H9 (cell line): ENCODE measurements at regions not wholly inside any gene's neighbourhood (a gene's known extent, or its start where the extent isn't known, plus 50 kb on each side); places are given as distances from the start of the nearest gene placed in this dataset.

Experiments
- DNase-seq: peaks from one replicate; pipeline ENCODE4 v3.0.0-alpha.2; 2017
- H2AFZ ChIP-seq: one replicate; pipeline ENCODE4 v1.6.1; 2013; ENCODE audit warnings: mild to moderate bottlenecking, low read length, control low read depth, moderate library complexity
- H2AK5ac ChIP-seq: 2 replicates; pipeline ENCODE4 v1.6.1; 2013; ENCODE audit warnings: low read length, control low read depth, mixed read lengths; ENCODE audit not compliant: insufficient read length
- H2BK120ac ChIP-seq: one replicate; pipeline ENCODE4 v1.6.1; 2013; ENCODE audit warnings: low read depth, mild to moderate bottlenecking, low read length, control low read depth, inconsistent platforms; ENCODE audit not compliant: poor library complexity, severe bottlenecking
- H2BK12ac ChIP-seq: 2 replicates; pipeline ENCODE4 v1.6.1; 2013; ENCODE audit warnings: low read length, control low read depth, mixed read lengths, low read depth; ENCODE audit not compliant: insufficient read length
- H2BK15ac ChIP-seq: 2 replicates; pipeline ENCODE4 v1.6.1; 2013; ENCODE audit warnings: low read depth, low read length, control low read depth
- H2BK20ac ChIP-seq: one replicate; pipeline ENCODE4 v1.6.1; 2013; ENCODE audit warnings: low read depth, mild to moderate bottlenecking, low read length, control low read depth, inconsistent platforms; ENCODE audit not compliant: poor library complexity, severe bottlenecking
- H2BK5ac ChIP-seq: 2 replicates; pipeline ENCODE4 v1.6.1; 2013; ENCODE audit warnings: low read length, control low read depth, mixed read lengths; ENCODE audit not compliant: insufficient read length
- H3K14ac ChIP-seq: 2 replicates; pipeline ENCODE4 v1.6.1; 2013; ENCODE audit warnings: low read length, control low read depth; ENCODE audit not compliant: insufficient read depth
- H3K18ac ChIP-seq: 2 replicates; pipeline ENCODE4 v1.6.1; 2013; ENCODE audit warnings: low read depth, mild to moderate bottlenecking, mixed read lengths, low read length, control low read depth; ENCODE audit not compliant: insufficient read length
- H3K23ac ChIP-seq: 2 replicates; pipeline ENCODE4 v1.6.1; 2013; ENCODE audit warnings: low read length, control low read depth, mixed read lengths, low read depth; ENCODE audit not compliant: insufficient read length
- H3K23me2 ChIP-seq: 2 replicates; pipeline ENCODE4 v1.6.1; 2013; ENCODE audit warnings: low read depth, mild to moderate bottlenecking, mixed read lengths, low read length, control low read depth; ENCODE audit not compliant: insufficient read length, poor library complexity, severe bottlenecking
- H3K27ac ChIP-seq: 2 replicates; pipeline ENCODE4 v1.5.1; 2013; ENCODE audit warnings: low read length, control low read depth, mixed read lengths, low read depth; ENCODE audit not compliant: insufficient read length
- H3K27me3 ChIP-seq: 2 replicates; pipeline ENCODE4 v1.6.1; 2013; ENCODE audit warnings: low read length, control low read depth, inconsistent platforms; ENCODE audit not compliant: insufficient read depth
- H3K4ac ChIP-seq: 2 replicates; pipeline ENCODE4 v1.6.1; 2013; ENCODE audit warnings: low read depth, mild to moderate bottlenecking, control low read depth, inconsistent platforms, low read length, moderate library complexity
- H3K4me1 ChIP-seq: 2 replicates; pipeline ENCODE4 v1.6.1; 2013; ENCODE audit warnings: low read length, control low read depth, inconsistent platforms; ENCODE audit not compliant: insufficient read depth
- H3K4me2 ChIP-seq: 2 replicates; pipeline ENCODE4 v1.6.1; 2013; ENCODE audit warnings: low read length, control low read depth, mixed read lengths; ENCODE audit not compliant: insufficient read length, insufficient read depth
- H3K56ac ChIP-seq: 2 replicates; pipeline ENCODE4 v1.6.1; 2013; ENCODE audit warnings: low read depth, mild to moderate bottlenecking, mixed read lengths, low read length, control low read depth; ENCODE audit not compliant: insufficient read length
- H3K79me1 ChIP-seq: 2 replicates; pipeline ENCODE4 v1.6.1; 2013; ENCODE audit warnings: low read depth, mild to moderate bottlenecking, moderate library complexity, low read length, control low read depth, inconsistent platforms; ENCODE audit not compliant: insufficient read depth, poor library complexity, severe bottlenecking
- H3K79me2 ChIP-seq: 2 replicates; pipeline ENCODE4 v1.6.1; 2013; ENCODE audit warnings: low read length, control low read depth, inconsistent platforms; ENCODE audit not compliant: insufficient read depth
- H3K9ac ChIP-seq: 2 replicates; pipeline ENCODE4 v1.6.1; 2013; ENCODE audit warnings: low read length, control low read depth, mixed read lengths; ENCODE audit not compliant: insufficient read length; ENCODE audit errors: extremely low read depth
- H3K9me3 ChIP-seq: one replicate; pipeline ENCODE4 v1.6.1; 2013; ENCODE audit warnings: low read depth, low read length, inconsistent platforms; ENCODE audit not compliant: control insufficient read depth
- H3T11ph ChIP-seq: one replicate; pipeline ENCODE4 v1.6.1; 2013; ENCODE audit warnings: mild to moderate bottlenecking, low read length, control low read depth, inconsistent platforms
- H4K20me1 ChIP-seq: one replicate; pipeline ENCODE4 v1.6.1; 2013; ENCODE audit not compliant: control insufficient read depth, insufficient read length, insufficient read depth
- H4K5ac ChIP-seq: 2 replicates; pipeline ENCODE4 v1.6.1; 2013; ENCODE audit warnings: low read depth, mild to moderate bottlenecking, mixed read lengths, low read length, control low read depth; ENCODE audit not compliant: insufficient read length
- H4K8ac ChIP-seq: replicated peaks from 2 replicates; pipeline ENCODE4 v1.6.1; 2013; ENCODE audit warnings: low read length, control low read depth, mixed read lengths, low read depth; ENCODE audit not compliant: insufficient read length
- H4K91ac ChIP-seq: 2 replicates; pipeline ENCODE4 v1.6.1; 2013; ENCODE audit warnings: low read depth, mild to moderate bottlenecking, moderate library complexity, mixed read lengths, low read length, control low read depth; ENCODE audit not compliant: insufficient read length
- H3K27ac Mint-ChIP-seq, 3 experiments: 2 replicates in 2 of 3; 3 replicates in 1 of 3; pipeline ENCODE4 v1.8.0; 2020 to 2021; ENCODE audit warnings: mixed read lengths in 3 of 3, mild to moderate bottlenecking in 1 of 3, moderate library complexity in 1 of 3
- H3K27me3 Mint-ChIP-seq: 2 replicates; pipeline ENCODE4 v1.8.0; 2021; ENCODE audit warnings: low read depth, mild to moderate bottlenecking, moderate library complexity, mixed read lengths
- H3K36me3 Mint-ChIP-seq, 3 experiments: 2 replicates in 2 of 3; 3 replicates in 1 of 3; pipeline ENCODE4 v1.8.0; 2020 to 2021; ENCODE audit warnings: low read depth in 3 of 3, mixed read lengths in 3 of 3; ENCODE audit not compliant: insufficient read depth in 1 of 3
- H3K4me1 Mint-ChIP-seq, 2 experiments: 2 replicates each; pipeline ENCODE4 v1.8.0; 2020; ENCODE audit warnings: mixed read lengths in 2 of 2
- H3K4me3 Mint-ChIP-seq, 2 experiments: 2 replicates in 1 of 2; 3 replicates in 1 of 2; pipeline ENCODE4 v1.8.0; 2020 to 2021; ENCODE audit warnings: mild to moderate bottlenecking in 2 of 2, mixed read lengths in 2 of 2, moderate library complexity in 1 of 2
- H3K9me3 Mint-ChIP-seq, 2 experiments: 2 replicates in 1 of 2; 3 replicates in 1 of 2; pipeline ENCODE4 v1.8.0; 2020; ENCODE audit warnings: mild to moderate bottlenecking in 2 of 2, mixed read lengths in 2 of 2, moderate library complexity in 1 of 2
- WGBS: extraction: QIAGEN DNeasy Blood & Tissue Kit; methylation state at CpG from one replicate; pipeline ENCODE4 v1.1.7; 2013; ENCODE audit warnings: missing lambda C conversion rate, low lambda C conversion rate, mixed read lengths; ENCODE audit not compliant: insufficient read length; ENCODE audit errors: extremely low coverage; 5-methylcytosine and 5-hydroxymethylcytosine counted together
- TF ChIP-seq, protein P1 (sequence below): fragments of 200-600 bp; sonication (generic); conservative IDR thresholded peaks from 3 replicates; pipeline ENCODE4 v1.8.0; 2021; ENCODE audit warnings: antibody characterized with exemption, mild to moderate bottlenecking

GRCh38 chr4:134999169-134999568, 797.6 kb upstream of the PABPC4L start:
- Histone ChIP-seq H3K27ac (no peak overlapping the region), H3K4me1 (no peaks in the 10 kb centered on the region), H3K27me3 (no peaks in the 10 kb centered on the region), H3K79me2 (no peaks in the 10 kb centered on the region), H2BK15ac (no peak overlapping the region), H4K8ac (no peak overlapping the region), H3K9me3 (no peaks in the 10 kb centered on the region), H4K91ac (no peak overlapping the region), H3K56ac (no peak overlapping the region), H3K9ac (no peak overlapping the region), H2BK120ac (no peak overlapping the region), H4K5ac (no peak overlapping the region), H2BK5ac (no peak overlapping the region), H3K14ac (no peak overlapping the region), H3K4ac (no peak overlapping the region), H3K18ac (no peak overlapping the region), H2BK20ac (no peak overlapping the region), H4K20me1 (no peaks in the 10 kb centered on the region), H2AFZ (no peak overlapping the region), H3K23ac (no peak overlapping the region), H3K79me1 (no peaks in the 10 kb centered on the region), H3T11ph (no peak overlapping the region), H2BK12ac (no peak overlapping the region), H2AK5ac (no peak overlapping the region), H3K23me2 (no peaks in the 10 kb centered on the region), H3K4me2 (no peak overlapping the region)
- Mint-ChIP-seq H3K36me3 (no peaks in the 10 kb centered on the region), H3K4me3 (no peak overlapping the region), H3K9me3 (no peaks in the 10 kb centered on the region; a peak in 1 of 5 replicates), H3K27me3 (no peaks in the 10 kb centered on the region), H3K4me1 (peaks cover 2 to 3% of the 10 kb centered on the region in 2 experiments; a peak in 1 of 4 replicates), H3K27ac (no peak overlapping the region)
- no CpG with 5 or more reads among the region's 2 CpGs for WGBS
- TF ChIP-seq, protein P1, sequence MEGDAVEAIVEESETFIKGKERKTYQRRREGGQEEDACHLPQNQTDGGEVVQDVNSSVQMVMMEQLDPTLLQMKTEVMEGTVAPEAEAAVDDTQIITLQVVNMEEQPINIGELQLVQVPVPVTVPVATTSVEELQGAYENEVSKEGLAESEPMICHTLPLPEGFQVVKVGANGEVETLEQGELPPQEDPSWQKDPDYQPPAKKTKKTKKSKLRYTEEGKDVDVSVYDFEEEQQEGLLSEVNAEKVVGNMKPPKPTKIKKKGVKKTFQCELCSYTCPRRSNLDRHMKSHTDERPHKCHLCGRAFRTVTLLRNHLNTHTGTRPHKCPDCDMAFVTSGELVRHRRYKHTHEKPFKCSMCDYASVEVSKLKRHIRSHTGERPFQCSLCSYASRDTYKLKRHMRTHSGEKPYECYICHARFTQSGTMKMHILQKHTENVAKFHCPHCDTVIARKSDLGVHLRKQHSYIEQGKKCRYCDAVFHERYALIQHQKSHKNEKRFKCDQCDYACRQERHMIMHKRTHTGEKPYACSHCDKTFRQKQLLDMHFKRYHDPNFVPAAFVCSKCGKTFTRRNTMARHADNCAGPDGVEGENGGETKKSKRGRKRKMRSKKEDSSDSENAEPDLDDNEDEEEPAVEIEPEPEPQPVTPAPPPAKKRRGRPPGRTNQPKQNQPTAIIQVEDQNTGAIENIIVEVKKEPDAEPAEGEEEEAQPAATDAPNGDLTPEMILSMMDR, result no peak
- no peak for DNase-seq
